Mucosa of stomach (tissue), 1 donor: ENCODE measurements at regions not wholly inside any gene's neighbourhood (a gene's known extent, or its start where the extent isn't known, plus 50 kb on each side); places are given as distances from the start of the nearest gene placed in this dataset.

Experiments used
- H3K27me3 ChIP-seq: one replicate; pipeline ENCODE4 v1.7.0; 2013; ENCODE audit warnings: mild to moderate bottlenecking, low read length; ENCODE audit not compliant: control insufficient read depth, insufficient read depth
- H3K36me3 ChIP-seq: one replicate; pipeline ENCODE4 v1.7.0; 2013; ENCODE audit warnings: low read length; ENCODE audit not compliant: control insufficient read depth, insufficient read depth
- H3K4me1 ChIP-seq: one replicate; pipeline ENCODE4 v1.7.0; 2013; ENCODE audit warnings: mild to moderate bottlenecking, low read length; ENCODE audit not compliant: control insufficient read depth, insufficient read depth
- H3K4me3 ChIP-seq: one replicate; pipeline ENCODE4 v1.7.0; 2013; ENCODE audit warnings: low read length
- H3K9ac ChIP-seq: one replicate; pipeline ENCODE4 v1.7.0; 2013; ENCODE audit warnings: mild to moderate bottlenecking, low read length, moderate library complexity
- H3K9me3 ChIP-seq: one replicate; pipeline ENCODE4 v1.7.0; 2013; ENCODE audit warnings: mild to moderate bottlenecking, low read length, moderate library complexity; ENCODE audit not compliant: control insufficient read depth
- donor health status: Pancreatic carcinoma.

- no peaks in the 10 kb centered on the region for H3K36me3 ChIP-seq
- H3K27me3 ChIP-seq, result no peaks in the 10 kb centered on the region
- H3K4me3 ChIP-seq, result no peak overlapping the region
- H3K9ac ChIP-seq, result no peak overlapping the region
- H3K4me1 ChIP-seq, result no peaks in the 10 kb centered on the region
- H3K9me3 ChIP-seq, result no peaks in the 10 kb centered on the region
These were observed 316.7 kb upstream of the SLC30A5 start for GRCh38 chr5:68777135-68777534.

GRCh38 chr5:68778484-68778883 is 315.3 kb upstream of the SLC30A5 start:
- no peak overlapping the region for H3K4me3 ChIP-seq
- no peaks in the 10 kb centered on the region for H3K4me1 ChIP-seq
- no peaks in the 10 kb centered on the region for H3K9me3 ChIP-seq
- no peaks in the 10 kb centered on the region for H3K36me3 ChIP-seq
- no peaks in the 10 kb centered on the region for H3K27me3 ChIP-seq
- H3K9ac ChIP-seq, result no peak overlapping the region

GRCh38 chr5:68780299-68780955 is 313.4 kb upstream of the SLC30A5 start:
- Histone ChIP-seq H3K4me3 (no peak overlapping the region), H3K27me3 (no peaks in the 10 kb centered on the region), H3K36me3 (no peaks in the 10 kb centered on the region), H3K4me1 (no peaks in the 10 kb centered on the region), H3K9me3 (no peaks in the 10 kb centered on the region), H3K9ac (no peak overlapping the region)

DNA sequence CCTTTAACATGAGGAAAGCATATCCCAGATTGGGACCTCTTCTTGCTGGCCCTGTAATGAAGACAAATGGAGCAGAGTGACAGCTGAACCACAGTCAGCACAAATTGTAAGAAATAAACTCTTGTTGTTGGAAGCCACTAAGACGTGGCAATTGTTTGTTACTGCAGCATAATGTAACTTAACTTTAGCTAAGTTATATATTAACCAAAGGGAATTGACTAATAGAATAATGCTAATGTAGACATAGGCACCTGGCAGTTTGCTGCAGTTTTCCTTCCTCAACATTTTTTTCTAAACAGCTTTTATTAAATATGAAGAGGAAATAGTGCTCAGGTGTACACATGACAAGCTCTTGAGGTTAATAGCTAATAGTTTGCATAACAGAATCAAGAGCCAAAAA is 300.7 kb upstream of the SLC30A5 start:
- no peaks in the 10 kb centered on the region for H3K36me3 ChIP-seq
- no peaks in the 10 kb centered on the region for H3K4me1 ChIP-seq
- H3K4me3 ChIP-seq, result no peak overlapping the region
- no peak overlapping the region for H3K9ac ChIP-seq
- no peaks in the 10 kb centered on the region for H3K9me3 ChIP-seq
- H3K27me3 ChIP-seq, result no peaks in the 10 kb centered on the region

DNA sequence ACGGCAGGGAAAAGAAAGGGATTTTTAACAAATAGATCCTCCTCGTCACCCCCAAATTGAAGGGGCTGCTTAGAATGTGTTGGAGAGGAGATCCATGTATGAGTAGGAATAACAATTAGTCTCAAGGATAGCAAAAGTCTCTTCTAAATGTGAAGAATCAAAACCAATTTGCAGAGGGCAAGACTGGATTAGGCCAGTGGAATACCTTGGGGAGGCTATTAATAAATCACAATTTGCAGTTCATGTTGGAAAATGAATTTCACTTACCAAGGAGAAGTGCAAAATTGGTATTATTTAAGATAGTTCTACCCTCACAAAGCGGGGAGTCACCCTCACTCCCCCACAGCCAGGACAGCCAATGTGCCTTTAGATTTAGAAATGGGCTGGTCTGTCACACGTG is 299.8 kb upstream of the SLC30A5 start:
- no peaks in the 10 kb centered on the region for H3K4me1 ChIP-seq
- no peak overlapping the region for H3K4me3 ChIP-seq
- H3K9ac ChIP-seq, result no peak overlapping the region
- no peaks in the 10 kb centered on the region for H3K9me3 ChIP-seq
- H3K36me3 ChIP-seq, result no peaks in the 10 kb centered on the region
- no peaks in the 10 kb centered on the region for H3K27me3 ChIP-seq

GRCh38 chr5:68795190-68795589 is 298.6 kb upstream of the SLC30A5 start:
- no peak overlapping the region for H3K9ac ChIP-seq
- no peaks in the 10 kb centered on the region for H3K36me3 ChIP-seq
- H3K9me3 ChIP-seq, result no peaks in the 10 kb centered on the region
- no peaks in the 10 kb centered on the region for H3K4me1 ChIP-seq
- no peak overlapping the region for H3K4me3 ChIP-seq
- no peaks in the 10 kb centered on the region for H3K27me3 ChIP-seq

GRCh38 chr5:68798877-68799843 is 294.7 kb upstream of the SLC30A5 start:
- Histone ChIP-seq H3K9me3 (no peaks in the 10 kb centered on the region), H3K4me1 (no peaks in the 10 kb centered on the region), H3K4me3 (no peak overlapping the region), H3K27me3 (no peaks in the 10 kb centered on the region), H3K36me3 (no peaks in the 10 kb centered on the region), H3K9ac (no peak overlapping the region)

DNA sequence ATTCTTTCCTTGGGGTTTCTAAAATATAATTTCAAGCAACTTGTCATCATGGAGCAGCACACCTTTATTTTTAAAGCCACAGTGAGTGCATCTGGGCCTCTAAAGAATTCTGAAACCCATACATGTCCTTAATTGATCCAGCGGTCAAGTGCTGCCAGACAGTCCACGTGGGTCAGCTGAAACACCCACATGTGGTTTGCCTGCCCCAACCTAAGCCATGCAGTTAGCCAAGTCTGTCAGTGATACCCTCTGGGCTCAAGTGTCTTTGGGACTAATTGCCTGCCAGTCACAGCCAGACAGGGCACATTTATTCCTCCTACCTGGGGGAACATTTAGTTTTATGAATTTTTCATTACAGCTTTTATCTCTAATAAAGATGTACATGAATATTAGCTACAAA is 291.4 kb upstream of the SLC30A5 start:
- no peaks in the 10 kb centered on the region for H3K9me3 ChIP-seq
- no peak overlapping the region for H3K9ac ChIP-seq
- no peaks in the 10 kb centered on the region for H3K27me3 ChIP-seq
- H3K4me3 ChIP-seq, result no peak overlapping the region
- no peaks in the 10 kb centered on the region for H3K4me1 ChIP-seq
- no peaks in the 10 kb centered on the region for H3K36me3 ChIP-seq

DNA sequence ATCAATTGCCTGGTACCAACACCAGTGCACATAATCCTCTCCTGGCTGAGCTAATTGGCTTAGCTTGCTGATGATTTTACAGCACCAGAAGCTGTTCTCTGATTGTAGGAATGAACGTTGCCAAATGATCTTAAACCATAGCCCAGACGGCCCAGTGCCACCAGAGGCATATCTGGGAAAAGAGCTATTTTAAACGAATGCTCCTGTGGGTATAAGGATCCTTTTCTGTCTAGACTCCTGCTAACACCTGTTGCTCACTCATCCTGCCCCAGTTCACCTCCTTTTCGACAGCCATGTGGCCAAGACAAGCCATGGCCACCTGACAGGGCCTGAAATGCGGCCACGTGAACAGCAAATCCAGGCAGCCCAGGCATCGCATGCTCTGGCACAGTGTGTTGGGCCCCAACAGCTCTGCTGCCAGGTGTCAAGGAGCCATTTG is 289.9 kb upstream of the SLC30A5 start:
- Histone ChIP-seq H3K9me3 (no peaks in the 10 kb centered on the region), H3K9ac (no peak overlapping the region), H3K4me3 (no peak overlapping the region), H3K36me3 (no peaks in the 10 kb centered on the region), H3K27me3 (no peaks in the 10 kb centered on the region), H3K4me1 (no peaks in the 10 kb centered on the region)

- Histone ChIP-seq H3K27me3 (no peaks in the 10 kb centered on the region), H3K9ac (no peak overlapping the region), H3K4me1 (no peaks in the 10 kb centered on the region), H3K36me3 (no peaks in the 10 kb centered on the region), H3K4me3 (no peak overlapping the region), H3K9me3 (no peaks in the 10 kb centered on the region)
These were observed 289.5 kb upstream of the SLC30A5 start for GRCh38 chr5:68804343-68804742.

DNA sequence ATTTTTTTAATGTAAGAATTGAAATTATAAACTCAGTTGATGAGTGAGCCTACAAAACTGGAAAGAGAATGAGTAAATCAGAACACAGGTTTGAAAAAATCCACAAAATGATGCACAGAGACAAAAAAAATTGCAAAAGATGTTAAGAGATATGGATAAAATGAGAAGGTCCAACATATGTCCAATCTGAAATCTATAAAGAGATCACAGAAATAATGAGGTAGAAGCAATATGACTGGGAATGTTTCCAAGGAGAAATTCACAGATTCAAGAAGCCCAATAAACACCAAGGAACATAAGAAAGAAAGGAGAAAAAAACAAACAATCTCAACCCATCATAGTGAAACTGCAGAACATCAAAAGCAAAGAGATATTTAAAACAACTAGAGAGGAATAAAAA is 288.4 kb upstream of the SLC30A5 start:
- Histone ChIP-seq H3K9ac (no peak overlapping the region), H3K36me3 (no peaks in the 10 kb centered on the region), H3K27me3 (no peaks in the 10 kb centered on the region), H3K4me1 (no peaks in the 10 kb centered on the region), H3K9me3 (no peaks in the 10 kb centered on the region), H3K4me3 (no peak overlapping the region)

DNA sequence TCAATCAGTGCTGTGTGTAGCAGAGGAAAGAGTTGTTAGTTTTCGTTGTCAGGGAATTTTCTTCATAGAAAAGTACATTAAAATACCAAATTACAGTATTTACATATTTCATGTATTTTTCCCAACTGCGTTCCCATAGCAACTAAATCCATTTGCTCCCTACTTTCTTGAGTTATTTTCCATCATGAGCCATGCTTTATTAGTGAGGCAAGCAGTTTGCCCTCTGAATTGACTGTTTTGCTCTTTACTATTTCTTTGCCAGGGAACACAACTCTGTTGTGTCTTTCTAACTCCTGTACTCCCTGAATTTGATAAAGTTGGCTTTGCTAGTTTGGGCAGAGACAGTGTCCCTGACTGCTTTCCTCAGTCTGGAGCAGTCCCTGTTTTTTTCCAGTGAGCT is 276.2 kb upstream of the SLC30A5 start:
- H3K4me3 ChIP-seq, result no peak overlapping the region
- H3K9ac ChIP-seq, result no peak overlapping the region
- H3K27me3 ChIP-seq, result peaks cover 4% of the 10 kb centered on the region
- no peaks in the 10 kb centered on the region for H3K36me3 ChIP-seq
- H3K9me3 ChIP-seq, result no peaks in the 10 kb centered on the region
- H3K4me1 ChIP-seq, result no peaks in the 10 kb centered on the region
